Upper lobe of right lung (tissue), 1 donor: ENCODE measurements at regions not wholly inside any gene's neighbourhood (a gene's known extent, or its start where the extent isn't known, plus 50 kb on each side); places are given as distances from the start of the nearest gene placed in this dataset.
A peak's percentile ranks its signal among the peaks of the same experiment; 100 is the strongest.

Experiments used
- ATAC-seq: fragments of 200-7000 bp; cut with Tn5 transposase; one replicate; pipeline ENCODE4 v1.9.1; 2020; ENCODE audit warnings: mild to moderate bottlenecking, moderate library complexity
- DNase-seq: peaks from one replicate; pipeline ENCODE4 v3.0.0-alpha.2; 2020
- H3K27ac ChIP-seq: fragments of 200-600 bp; one replicate; pipeline ENCODE4 v1.8.0; 2022
- H3K27me3 ChIP-seq: fragments of 200-600 bp; one replicate; pipeline ENCODE4 v1.8.0; 2022; ENCODE audit warnings: mild to moderate bottlenecking
- H3K36me3 ChIP-seq: fragments of 200-600 bp; one replicate; pipeline ENCODE4 v1.8.0; 2022
- H3K4me1 ChIP-seq: fragments of 200-600 bp; one replicate; pipeline ENCODE4 v1.8.0; 2022
- H3K4me3 ChIP-seq: fragments of 200-600 bp; one replicate; pipeline ENCODE4 v1.8.0; 2022; ENCODE audit warnings: mild to moderate bottlenecking
- H3K9me3 ChIP-seq: fragments of 200-600 bp; one replicate; pipeline ENCODE4 v1.8.0; 2022
- intact Hi-C: fragments of 100-400 bp; cut with DNase I; formaldehyde crosslinking; loops from one replicate; pipeline ENCODE4 v1.11.0; 2022
- TF ChIP-seq, protein P1 (sequence below): fragments of 200-600 bp; IDR thresholded peaks from one replicate; pipeline ENCODE4 v1.8.0; 2022; ENCODE audit warnings: antibody characterized with exemption
- donor health status: DM: no; HTN: yes; CAD: no; lungs with severe emphysema.

DNA sequence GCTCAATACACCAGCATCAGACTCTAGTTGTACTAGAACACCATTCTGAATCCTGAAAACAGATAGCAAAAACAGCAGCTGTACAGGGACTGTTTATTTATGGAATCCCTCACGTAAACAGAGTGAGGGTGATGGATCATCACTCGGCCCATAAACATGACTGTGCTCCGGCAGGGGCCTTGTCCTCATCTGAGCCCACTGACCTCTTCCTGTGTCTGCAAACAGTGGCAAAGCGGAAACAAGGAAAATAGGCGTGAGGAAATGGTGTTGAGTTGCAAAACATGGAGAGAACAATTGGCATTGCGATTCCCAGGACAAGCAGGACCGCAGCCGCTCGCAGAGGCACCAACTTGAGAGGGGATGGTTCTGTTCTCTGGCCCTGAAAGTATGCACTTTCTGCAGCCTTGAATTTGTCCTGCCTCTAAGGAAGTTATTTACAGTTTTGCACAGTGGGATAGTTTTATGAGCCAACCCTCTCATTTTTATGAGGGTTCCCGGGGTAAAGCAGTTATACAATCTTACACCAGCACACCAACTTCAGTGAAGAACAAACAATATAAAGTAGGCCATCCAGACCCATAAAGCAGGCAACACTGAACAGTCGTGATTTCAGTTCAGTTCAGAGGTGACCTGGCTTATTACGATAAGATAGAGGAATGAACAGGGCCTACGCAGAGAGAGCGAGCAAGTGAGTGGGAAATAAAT, 248.0 kb upstream of the FZD8 start:
- peaks cover 6% of the 10 kb centered on the region for H3K4me1 ChIP-seq
- ATAC-seq (peak; percentile 70), DNase-seq (no peak)
- intact Hi-C loops: no loop called here
- H3K36me3 ChIP-seq: no peaks in the 10 kb centered on the region
- no peaks in the 10 kb centered on the region for H3K9me3 ChIP-seq
- H3K27ac ChIP-seq: no peak overlapping the region
- TF ChIP-seq, protein P1, sequence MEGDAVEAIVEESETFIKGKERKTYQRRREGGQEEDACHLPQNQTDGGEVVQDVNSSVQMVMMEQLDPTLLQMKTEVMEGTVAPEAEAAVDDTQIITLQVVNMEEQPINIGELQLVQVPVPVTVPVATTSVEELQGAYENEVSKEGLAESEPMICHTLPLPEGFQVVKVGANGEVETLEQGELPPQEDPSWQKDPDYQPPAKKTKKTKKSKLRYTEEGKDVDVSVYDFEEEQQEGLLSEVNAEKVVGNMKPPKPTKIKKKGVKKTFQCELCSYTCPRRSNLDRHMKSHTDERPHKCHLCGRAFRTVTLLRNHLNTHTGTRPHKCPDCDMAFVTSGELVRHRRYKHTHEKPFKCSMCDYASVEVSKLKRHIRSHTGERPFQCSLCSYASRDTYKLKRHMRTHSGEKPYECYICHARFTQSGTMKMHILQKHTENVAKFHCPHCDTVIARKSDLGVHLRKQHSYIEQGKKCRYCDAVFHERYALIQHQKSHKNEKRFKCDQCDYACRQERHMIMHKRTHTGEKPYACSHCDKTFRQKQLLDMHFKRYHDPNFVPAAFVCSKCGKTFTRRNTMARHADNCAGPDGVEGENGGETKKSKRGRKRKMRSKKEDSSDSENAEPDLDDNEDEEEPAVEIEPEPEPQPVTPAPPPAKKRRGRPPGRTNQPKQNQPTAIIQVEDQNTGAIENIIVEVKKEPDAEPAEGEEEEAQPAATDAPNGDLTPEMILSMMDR: no peak
- H3K4me3 ChIP-seq: no peak overlapping the region
- no peaks in the 10 kb centered on the region for H3K27me3 ChIP-seq

DNA sequence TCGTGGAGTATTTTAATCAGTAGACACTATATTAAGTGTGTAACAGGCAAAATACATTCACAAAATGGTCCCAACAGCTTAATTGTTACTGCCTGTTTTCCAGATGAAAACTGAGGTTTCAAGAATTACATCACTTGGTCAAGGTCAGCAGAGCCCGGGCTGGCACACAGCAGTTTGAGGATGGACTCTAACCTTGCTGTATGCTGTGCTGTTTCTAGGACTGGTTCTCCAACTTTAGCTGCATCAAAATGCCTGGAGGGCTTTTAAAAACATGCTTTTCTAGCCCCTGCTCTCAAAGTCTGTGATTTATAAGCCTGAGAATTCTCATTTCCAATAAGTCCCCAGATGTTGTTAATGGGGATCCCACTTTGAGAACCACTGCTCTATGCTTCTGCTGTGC, 247.1 kb upstream of the FZD8 start:
- ATAC-seq (no peak), DNase-seq (no peak)
- intact Hi-C loops: no loop called here
- H3K4me1 ChIP-seq: peaks cover 6% of the 10 kb centered on the region
- TF ChIP-seq, protein P1: no peak
- H3K9me3 ChIP-seq: no peaks in the 10 kb centered on the region
- H3K27ac ChIP-seq: no peak overlapping the region
- H3K36me3 ChIP-seq: no peaks in the 10 kb centered on the region
- no peak overlapping the region for H3K4me3 ChIP-seq
- no peaks in the 10 kb centered on the region for H3K27me3 ChIP-seq

DNA sequence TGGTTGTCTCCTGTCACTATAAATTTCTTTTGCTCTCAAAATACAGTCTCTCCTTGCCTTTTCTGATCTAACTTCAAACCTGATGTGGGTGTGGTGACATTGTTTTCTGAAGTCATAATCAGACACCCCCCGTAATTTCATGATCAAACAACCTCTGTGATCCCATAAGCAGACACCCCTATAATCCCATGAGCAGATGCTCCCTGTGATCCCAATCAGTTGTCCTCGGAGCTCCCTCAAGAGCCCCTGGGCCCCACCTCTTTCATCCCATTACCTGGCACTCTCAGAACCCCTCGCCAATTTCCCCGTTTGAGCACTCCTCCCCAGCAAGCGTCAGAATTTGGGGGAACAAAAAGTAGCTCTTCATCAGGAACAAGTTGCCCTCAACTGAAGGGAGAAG, 246.3 kb upstream of the FZD8 start:
- no peaks in the 10 kb centered on the region for H3K9me3 ChIP-seq
- TF ChIP-seq, protein P1: no peak
- intact Hi-C loops: no loop called here
- H3K36me3 ChIP-seq: no peaks in the 10 kb centered on the region
- H3K27ac ChIP-seq: no peak overlapping the region
- no peaks in the 10 kb centered on the region for H3K27me3 ChIP-seq
- ATAC-seq: no peak
- no peak for DNase-seq
- no peak overlapping the region for H3K4me3 ChIP-seq
- H3K4me1 ChIP-seq: peaks cover 6% of the 10 kb centered on the region

DNA sequence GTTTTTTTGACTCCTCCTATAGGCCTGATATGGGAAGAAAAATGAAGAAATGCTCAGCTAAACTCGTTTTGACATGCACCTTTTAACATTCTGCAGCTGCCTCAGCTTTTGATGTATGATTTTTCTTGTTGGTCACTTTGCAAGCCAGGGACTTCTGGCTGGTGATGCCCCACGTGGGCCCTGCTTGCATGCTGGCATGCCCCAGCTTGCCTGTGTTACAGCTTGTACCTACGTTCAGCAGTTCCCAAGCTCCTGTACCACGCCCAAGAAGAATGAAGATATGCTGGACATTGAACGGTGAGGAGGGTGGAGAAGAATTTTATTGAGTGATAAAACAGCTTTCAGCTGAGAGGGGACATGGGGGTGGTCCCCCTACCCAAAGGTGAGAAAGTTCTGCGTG, 245.6 kb upstream of the FZD8 start:
- Histone ChIP-seq H3K36me3 (no peaks in the 10 kb centered on the region), H3K4me1 (peaks cover 6% of the 10 kb centered on the region), H3K4me3 (no peak overlapping the region), H3K9me3 (no peaks in the 10 kb centered on the region), H3K27ac (no peak overlapping the region), H3K27me3 (no peaks in the 10 kb centered on the region)
- intact Hi-C loops: no loop called here
- DNase-seq (no peak), ATAC-seq (no peak)
- TF ChIP-seq, protein P1: no peak

DNA sequence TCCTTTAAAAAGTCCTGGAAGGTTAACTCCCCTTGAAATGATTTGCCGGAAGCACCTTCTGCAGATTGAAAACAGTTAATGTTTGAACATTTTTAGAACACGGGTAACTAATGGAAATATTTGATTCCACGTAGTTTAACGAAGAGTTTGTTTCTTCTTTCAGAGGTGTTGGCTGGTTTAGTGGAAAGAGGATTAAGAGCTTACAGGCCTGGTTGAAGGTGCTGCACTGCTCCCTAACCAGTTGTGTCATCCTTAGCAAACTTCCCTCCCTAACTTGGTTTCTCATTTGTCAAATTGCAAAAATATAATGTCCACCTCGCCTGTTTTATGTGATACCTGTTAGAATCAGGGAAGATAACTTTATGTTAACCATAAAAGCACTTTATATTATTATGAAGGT, 243.0 kb upstream of the FZD8 start:
- TF ChIP-seq, protein P1: no peak
- intact Hi-C loops: no loop called here
- no peaks in the 10 kb centered on the region for H3K9me3 ChIP-seq
- H3K36me3 ChIP-seq: no peaks in the 10 kb centered on the region
- H3K27ac ChIP-seq: no peak overlapping the region
- no peak overlapping the region for H3K4me3 ChIP-seq
- no peaks in the 10 kb centered on the region for H3K4me1 ChIP-seq
- DNase-seq: no peak
- ATAC-seq: no peak
- no peaks in the 10 kb centered on the region for H3K27me3 ChIP-seq

DNA sequence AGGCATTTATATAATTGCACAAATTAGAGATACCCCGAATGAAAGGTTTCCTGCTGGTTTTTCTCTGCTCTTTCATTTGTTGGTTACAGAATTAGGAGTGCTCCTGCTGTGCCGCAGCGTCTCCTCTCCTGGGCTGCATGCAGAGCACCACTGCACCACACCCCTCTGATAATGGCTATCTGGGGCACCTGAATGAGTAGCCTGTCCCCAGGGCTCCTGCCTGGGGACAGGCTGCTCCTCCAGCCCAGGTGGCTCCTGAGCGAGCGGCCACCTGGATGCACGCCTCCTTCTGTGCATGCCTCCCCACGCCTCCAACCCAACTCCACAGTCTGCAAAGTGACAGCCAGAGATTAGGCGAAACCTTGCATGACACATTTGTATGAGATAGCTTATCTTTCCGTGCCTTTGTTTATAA, 242.6 kb upstream of the FZD8 start:
- ATAC-seq: no peak
- H3K4me1 ChIP-seq: no peaks in the 10 kb centered on the region
- no peaks in the 10 kb centered on the region for H3K9me3 ChIP-seq
- no peaks in the 10 kb centered on the region for H3K36me3 ChIP-seq
- no peak overlapping the region for H3K4me3 ChIP-seq
- TF ChIP-seq, protein P1: no peak
- no peaks in the 10 kb centered on the region for H3K27me3 ChIP-seq
- H3K27ac ChIP-seq: no peak overlapping the region
- no peak for DNase-seq
- intact Hi-C loops: no loop called here
